ENCODE measurements at regions not wholly inside any gene's neighbourhood (a gene's known extent, or its start where the extent isn't known, plus 50 kb on each side); places are given as distances from the start of the nearest gene placed in this dataset.
"Not testable (repeated sequence)": the region's sequence is repeated elsewhere in the genome, so short reads cannot be mapped to it uniquely, and the experiment has no call there.

- H2AFZ ChIP-seq (ENCODE audit: low read length); H3K27ac ChIP-seq (ENCODE audit: insufficient read length, low read depth, low read length); H3K4ac ChIP-seq (ENCODE audit: low read depth, low read length); H3K79me2 ChIP-seq (ENCODE audit: insufficient read depth, low read length); H2BK15ac ChIP-seq (ENCODE audit: low read depth, low read length); H3K27ac Mint-ChIP-seq; H2BK5ac ChIP-seq (ENCODE audit: insufficient read length, low read length); H2BK120ac ChIP-seq (ENCODE audit: low read depth, low read length, poor library complexity, severe bottlenecking); H2BK20ac ChIP-seq (ENCODE audit: low read depth, low read length, poor library complexity, severe bottlenecking); H3K27me3 Mint-ChIP-seq (ENCODE audit: low read depth); H2AK5ac ChIP-seq (ENCODE audit: insufficient read length, low read length); H3K14ac ChIP-seq (ENCODE audit: insufficient read depth, low read length); H4K8ac ChIP-seq (replicated peaks; ENCODE audit: insufficient read length, low read depth, low read length); H2BK12ac ChIP-seq (ENCODE audit: insufficient read length, low read depth, low read length); H4K20me1 ChIP-seq (ENCODE audit: control insufficient read depth, insufficient read depth, insufficient read length); H3T11ph ChIP-seq (ENCODE audit: low read length); DNase-seq; H3K4me2 ChIP-seq (ENCODE audit: insufficient read depth, insufficient read length, low read length); H3K27me3 ChIP-seq (ENCODE audit: insufficient read depth, low read length); H4K91ac ChIP-seq (ENCODE audit: insufficient read length, low read depth, low read length); H3K4me3 Mint-ChIP-seq; H3K18ac ChIP-seq (ENCODE audit: insufficient read length, low read depth, low read length); H3K79me1 ChIP-seq (ENCODE audit: insufficient read depth, low read depth, low read length, poor library complexity, severe bottlenecking); H3K23me2 ChIP-seq (ENCODE audit: insufficient read length, low read depth, low read length, poor library complexity, severe bottlenecking); H3K23ac ChIP-seq (ENCODE audit: insufficient read length, low read depth, low read length); H3K56ac ChIP-seq (ENCODE audit: insufficient read length, low read depth, low read length); H3K4me1 ChIP-seq (ENCODE audit: insufficient read depth, low read length); H4K5ac ChIP-seq (ENCODE audit: insufficient read length, low read depth, low read length); H3K9ac ChIP-seq (ENCODE audit: extremely low read depth, insufficient read length, low read length); H3K4me1 Mint-ChIP-seq: not testable (repeated sequence)
- peaks cover 42% of the 10 kb centered on the region for H3K9me3 ChIP-seq (ENCODE audit: control insufficient read depth, low read depth, low read length)
- WGBS (ENCODE audit: extremely low coverage, insufficient read length, low lambda C conversion rate): no CpG with 5 or more reads among the region's 1 CpG
- H3K9me3 Mint-ChIP-seq: peaks cover 83% of the 10 kb centered on the region in 2 experiments
- H3K36me3 Mint-ChIP-seq (ENCODE audit: insufficient read depth in 1 of 3, low read depth in 3 of 3): peaks cover 0 to 13% (median 2%) of the 10 kb centered on the region in 3 experiments; a peak in 4 of 7 replicates
Observed at GRCh38 chr19:23536341-23536740, 141.1 kb upstream of the ZNF91 start.

- not testable (repeated sequence) for H4K91ac ChIP-seq (ENCODE audit: insufficient read length, low read depth, low read length); H3K23ac ChIP-seq (ENCODE audit: insufficient read length, low read depth, low read length); H3K4me1 Mint-ChIP-seq; H2BK12ac ChIP-seq (ENCODE audit: insufficient read length, low read depth, low read length); H3K9ac ChIP-seq (ENCODE audit: extremely low read depth, insufficient read length, low read length); H3K23me2 ChIP-seq (ENCODE audit: insufficient read length, low read depth, low read length, poor library complexity, severe bottlenecking); H3K79me2 ChIP-seq (ENCODE audit: insufficient read depth, low read length); H3T11ph ChIP-seq (ENCODE audit: low read length); H3K27me3 Mint-ChIP-seq (ENCODE audit: low read depth); H3K27ac ChIP-seq (ENCODE audit: insufficient read length, low read depth, low read length); H3K56ac ChIP-seq (ENCODE audit: insufficient read length, low read depth, low read length); H2AFZ ChIP-seq (ENCODE audit: low read length); H3K27me3 ChIP-seq (ENCODE audit: insufficient read depth, low read length); H2BK5ac ChIP-seq (ENCODE audit: insufficient read length, low read length); H4K8ac ChIP-seq (replicated peaks; ENCODE audit: insufficient read length, low read depth, low read length); H3K14ac ChIP-seq (ENCODE audit: insufficient read depth, low read length); H3K4me3 Mint-ChIP-seq; H3K4ac ChIP-seq (ENCODE audit: low read depth, low read length); H3K27ac Mint-ChIP-seq; H2BK20ac ChIP-seq (ENCODE audit: low read depth, low read length, poor library complexity, severe bottlenecking); H4K5ac ChIP-seq (ENCODE audit: insufficient read length, low read depth, low read length); H4K20me1 ChIP-seq (ENCODE audit: control insufficient read depth, insufficient read depth, insufficient read length); H3K79me1 ChIP-seq (ENCODE audit: insufficient read depth, low read depth, low read length, poor library complexity, severe bottlenecking); H2BK120ac ChIP-seq (ENCODE audit: low read depth, low read length, poor library complexity, severe bottlenecking); H3K4me2 ChIP-seq (ENCODE audit: insufficient read depth, insufficient read length, low read length); H2BK15ac ChIP-seq (ENCODE audit: low read depth, low read length); H3K4me1 ChIP-seq (ENCODE audit: insufficient read depth, low read length); DNase-seq; H2AK5ac ChIP-seq (ENCODE audit: insufficient read length, low read length); H3K18ac ChIP-seq (ENCODE audit: insufficient read length, low read depth, low read length)
- WGBS (ENCODE audit: extremely low coverage, insufficient read length, low lambda C conversion rate): no CpG with 5 or more reads among the region's 5 CpGs
- Mint-ChIP-seq H3K36me3 (ENCODE audit: insufficient read depth in 1 of 3, low read depth in 3 of 3) (peaks cover 0 to 15% (median 2%) of the 10 kb centered on the region in 3 experiments; a peak in 4 of 7 replicates), H3K9me3 (peaks cover 81 to 83% of the 10 kb centered on the region in 2 experiments)
- H3K9me3 ChIP-seq (ENCODE audit: control insufficient read depth, low read depth, low read length): peaks cover 40% of the 10 kb centered on the region
Observed at GRCh38 chr19:23535901-23536300, 140.6 kb upstream of the ZNF91 start.

Data from H9 (cell line).